HT-29 (cell line): ENCODE measurements at regions not wholly inside any gene's neighbourhood (a gene's known extent, or its start where the extent isn't known, plus 50 kb on each side); places are given as distances from the start of the nearest gene placed in this dataset.
A peak's percentile ranks its signal among the peaks of the same experiment; 100 is the strongest.

Source experiments
- DNase-seq: peaks from one replicate; pipeline ENCODE4 v3.0.0-alpha.2; 2015; ENCODE audit warnings: low spot score

DNA sequence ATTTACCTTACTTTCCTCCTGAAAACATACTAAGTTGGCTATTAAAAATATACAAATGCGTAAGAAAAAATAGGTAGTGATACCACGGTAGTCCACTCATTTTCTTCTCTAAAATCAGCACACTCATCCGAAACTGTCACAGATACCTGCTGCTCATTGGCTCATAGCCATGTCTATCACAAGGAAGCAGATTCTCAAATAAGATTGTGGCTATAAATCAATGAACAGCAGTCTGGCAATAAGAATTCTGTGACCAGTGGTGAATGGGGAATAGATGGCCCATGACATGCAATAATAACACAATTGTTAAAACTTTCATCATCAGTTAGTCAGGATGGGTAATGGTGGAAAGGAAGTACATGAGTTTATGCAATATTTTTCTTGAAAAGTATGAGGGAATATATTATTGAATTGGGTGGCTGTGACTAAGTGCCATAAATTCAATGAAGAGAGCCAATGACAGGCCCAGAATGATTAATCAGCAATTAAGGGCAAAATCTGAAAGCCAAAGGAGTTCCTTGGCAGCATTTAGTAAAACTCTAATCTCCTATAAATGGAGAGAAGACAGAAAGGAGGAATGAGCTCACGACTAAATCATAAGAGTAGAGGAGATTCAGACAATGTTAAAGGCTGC lies 202.3 kb upstream of the NEIL3 start:
- DNase-seq: no peak

DNA sequence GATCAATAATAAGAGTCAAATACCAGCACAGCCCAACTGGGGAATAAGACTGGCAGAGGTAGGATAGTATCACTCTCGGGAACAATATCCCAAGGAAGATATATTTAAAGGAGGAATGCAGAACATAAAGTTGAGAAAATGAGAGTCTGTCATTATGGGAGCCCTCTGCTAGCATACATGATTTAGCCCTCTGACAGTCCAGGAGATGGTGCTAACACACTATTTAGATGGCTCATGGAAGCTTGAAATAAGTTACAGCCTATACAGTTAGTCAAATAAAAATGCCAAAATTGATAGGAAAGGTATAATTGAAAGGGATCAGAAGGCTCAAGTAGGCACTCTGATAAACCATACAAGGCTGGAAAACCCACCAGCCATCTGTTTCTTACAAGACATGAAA lies 201.0 kb upstream of the NEIL3 start:
- DNase-seq: no peak

GRCh38 chr4:177109769-177110168 lies 199.9 kb upstream of the NEIL3 start:
- no peak for DNase-seq

GRCh38 chr4:177116161-177116560 lies 193.5 kb upstream of the NEIL3 start:
- no peak for DNase-seq

GRCh38 chr4:177117256-177117655 lies 192.4 kb upstream of the NEIL3 start:
- no peak for DNase-seq

DNA sequence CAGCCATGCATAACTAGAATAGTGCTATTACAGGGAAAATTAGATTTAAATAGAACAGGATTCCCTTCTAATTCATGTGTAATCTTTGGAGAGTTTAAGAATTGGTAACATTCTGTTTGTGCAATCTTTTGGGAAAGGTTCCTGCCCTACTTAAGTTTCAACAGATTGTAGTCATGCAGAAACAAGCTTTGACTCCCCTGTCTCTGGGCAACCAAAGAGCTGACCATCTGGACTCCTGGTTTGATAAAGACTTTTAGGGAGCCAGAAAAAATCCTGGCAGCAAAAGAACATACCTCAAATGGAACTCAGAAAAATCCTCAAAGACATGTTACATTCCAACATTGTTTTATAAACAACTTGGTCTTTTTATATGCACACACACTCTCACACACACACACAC lies 191.1 kb upstream of the NEIL3 start:
- no peak for DNase-seq

DNA sequence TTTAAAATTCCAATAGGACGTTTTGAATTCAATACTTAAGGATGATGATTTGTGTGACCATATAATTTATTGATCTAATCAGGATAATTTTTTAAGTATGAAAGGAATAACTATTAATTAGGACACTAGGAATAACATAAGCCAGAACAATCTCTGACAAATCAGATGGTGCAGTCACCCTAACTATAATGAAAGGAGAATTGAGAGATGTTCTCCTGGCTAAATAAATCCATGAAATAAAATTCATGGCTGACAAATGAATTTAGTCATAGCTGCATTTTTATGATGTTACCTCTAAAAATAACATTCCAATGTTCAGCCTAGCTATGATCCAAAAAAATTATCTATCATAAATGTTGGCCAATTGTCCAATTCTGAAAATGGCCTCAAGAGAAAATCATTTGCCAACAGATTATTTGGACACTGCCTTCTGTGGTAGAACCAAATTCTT lies 190.6 kb upstream of the NEIL3 start:
- no peak for DNase-seq

- no peak for DNase-seq
These were observed 190.0 kb upstream of the NEIL3 start for GRCh38 chr4:177119691-177120090.

DNA sequence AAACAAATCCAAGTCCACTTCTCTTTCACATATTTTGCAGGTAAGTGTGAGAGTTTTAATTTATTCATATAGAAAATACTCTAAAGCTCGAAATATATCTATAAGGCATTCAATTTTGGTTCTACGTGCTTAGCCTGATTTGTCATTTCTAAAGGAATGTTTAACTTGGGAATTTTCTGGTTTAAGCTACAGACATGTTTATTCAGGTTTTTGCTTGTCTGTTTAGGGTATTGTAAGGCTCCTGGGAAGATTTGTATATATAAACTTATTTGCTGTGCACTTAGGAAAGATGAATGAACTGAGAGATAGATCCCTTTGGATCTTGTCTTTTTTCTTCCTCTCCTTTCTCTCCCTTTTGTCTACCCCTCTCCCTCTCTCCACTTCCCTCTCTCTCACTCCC lies 185.9 kb upstream of the NEIL3 start:
- DNase-seq: no peak

DNA sequence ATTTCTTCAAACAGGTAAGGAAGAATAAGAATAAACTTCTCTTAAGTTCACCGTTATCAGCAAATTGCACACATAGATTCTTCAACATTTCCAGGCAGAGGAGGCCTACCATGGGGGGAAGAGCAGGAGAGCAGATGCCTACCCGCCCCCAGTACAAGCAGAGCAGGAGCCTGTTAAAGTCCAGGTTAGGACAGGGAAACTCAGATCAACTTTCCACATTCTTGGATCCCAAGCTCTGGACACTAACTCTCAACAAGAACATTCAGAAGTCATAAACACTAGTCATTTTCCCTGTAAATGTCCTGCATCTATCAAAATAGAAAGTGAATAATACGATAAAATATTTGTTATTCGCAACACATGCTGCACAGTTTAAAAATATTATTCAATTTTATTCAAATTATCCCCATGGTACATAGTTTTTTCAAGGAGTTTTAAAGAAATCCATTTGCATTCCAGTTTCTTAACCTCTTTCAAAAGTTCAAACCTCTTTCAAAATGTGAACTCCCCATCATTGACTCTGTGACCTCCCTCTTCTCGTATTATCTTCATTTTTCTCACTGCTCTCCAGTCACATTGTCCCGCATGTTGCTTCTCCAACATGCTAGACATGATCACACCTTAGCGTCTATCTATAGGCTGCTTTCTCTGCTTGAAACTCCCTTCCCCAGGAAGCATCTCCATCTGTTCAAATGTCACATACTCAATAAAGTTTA lies 185.2 kb upstream of the NEIL3 start:
- DNase-seq: no peak

GRCh38 chr4:177125656-177126055 lies 184.0 kb upstream of the NEIL3 start:
- DNase-seq: no peak

- DNase-seq: no peak
These were observed 182.0 kb upstream of the NEIL3 start for GRCh38 chr4:177127658-177128057.

GRCh38 chr4:177128306-177128705 lies 181.4 kb upstream of the NEIL3 start:
- DNase-seq: peak; percentile 25

GRCh38 chr4:177131736-177132135 lies 177.9 kb upstream of the NEIL3 start:
- no peak for DNase-seq

- DNase-seq: no peak
These were observed 162.0 kb upstream of the NEIL3 start for GRCh38 chr4:177147668-177148067.

GRCh38 chr4:177155454-177155853 lies 154.2 kb upstream of the NEIL3 start:
- DNase-seq: no peak

- no peak for DNase-seq
These were observed 150.1 kb upstream of the NEIL3 start for GRCh38 chr4:177159600-177159999.

DNA sequence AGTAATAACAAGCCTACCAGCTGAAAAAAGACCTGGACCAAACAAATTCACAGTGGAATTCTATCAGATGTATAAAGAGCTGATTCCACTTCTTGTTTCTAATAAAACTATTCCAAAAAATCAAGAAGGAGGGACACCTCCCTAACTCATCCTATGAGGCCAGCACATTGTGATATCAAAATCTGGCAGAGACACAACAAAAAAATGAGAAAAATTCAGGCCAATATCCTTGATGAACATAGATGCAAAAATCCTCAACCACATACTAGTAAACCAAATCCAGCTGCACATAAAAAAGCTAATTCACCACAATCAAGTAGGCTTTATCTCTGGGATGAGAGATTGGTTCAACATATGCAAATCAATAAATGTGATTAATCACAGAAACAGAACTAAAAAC lies 147.9 kb upstream of the NEIL3 start:
- DNase-seq: no peak

DNA sequence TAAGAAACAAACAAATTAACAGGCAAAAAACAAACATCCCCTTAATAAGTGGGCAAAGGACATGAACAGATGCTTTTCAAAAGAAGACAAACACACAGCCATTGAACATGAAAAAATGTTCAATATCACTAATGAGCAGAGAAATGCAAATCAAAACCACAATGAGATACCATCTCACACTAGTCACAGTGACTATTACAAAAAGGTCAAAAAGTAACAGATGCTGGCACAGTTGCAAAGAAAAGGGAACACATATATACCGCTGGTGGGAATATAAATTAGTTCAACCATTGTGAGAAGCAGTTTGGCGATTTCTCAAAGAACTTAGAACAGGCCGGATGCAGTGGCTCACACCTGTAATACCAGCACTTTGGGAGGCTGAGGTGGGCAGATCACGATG lies 146.1 kb upstream of the NEIL3 start:
- DNase-seq: no peak

DNA sequence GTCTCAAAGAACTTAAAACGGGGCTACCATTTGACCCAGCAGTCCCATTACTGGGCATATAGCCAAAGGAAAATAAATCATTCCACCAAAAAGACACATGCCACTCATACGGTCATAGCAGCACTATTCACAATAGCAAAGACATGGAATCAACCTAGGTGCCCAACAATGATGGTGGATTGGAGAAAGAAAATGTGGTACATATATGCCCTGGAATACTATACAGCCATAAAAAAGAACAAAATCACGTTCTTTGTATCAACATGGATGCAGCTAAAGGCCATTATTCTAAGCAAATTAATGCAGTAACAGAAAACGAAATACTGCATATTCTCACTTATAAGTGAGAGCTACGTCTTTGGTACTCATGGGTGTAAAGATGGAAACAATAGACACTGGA lies 138.1 kb upstream of the NEIL3 start:
- DNase-seq: no peak

DNA sequence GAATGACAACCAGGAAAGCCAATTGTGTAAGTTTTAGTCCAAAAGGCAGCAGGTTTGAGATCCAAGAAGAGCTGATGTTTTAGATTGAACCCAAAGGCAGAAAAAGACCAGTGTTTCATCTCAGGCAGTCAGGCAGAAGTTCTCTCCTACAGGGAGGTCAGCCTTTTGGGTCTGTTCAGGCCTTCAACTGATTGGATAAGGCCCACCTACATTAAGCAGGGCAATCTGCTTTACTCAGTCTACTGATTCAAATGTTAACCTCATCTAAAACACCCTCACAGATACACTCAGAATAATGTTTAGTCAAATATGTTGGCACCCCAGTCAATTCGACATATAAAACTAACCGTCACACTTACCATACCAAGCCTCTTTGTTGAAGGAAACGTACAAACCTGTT lies 134.2 kb upstream of the NEIL3 start:
- no peak for DNase-seq

DNA sequence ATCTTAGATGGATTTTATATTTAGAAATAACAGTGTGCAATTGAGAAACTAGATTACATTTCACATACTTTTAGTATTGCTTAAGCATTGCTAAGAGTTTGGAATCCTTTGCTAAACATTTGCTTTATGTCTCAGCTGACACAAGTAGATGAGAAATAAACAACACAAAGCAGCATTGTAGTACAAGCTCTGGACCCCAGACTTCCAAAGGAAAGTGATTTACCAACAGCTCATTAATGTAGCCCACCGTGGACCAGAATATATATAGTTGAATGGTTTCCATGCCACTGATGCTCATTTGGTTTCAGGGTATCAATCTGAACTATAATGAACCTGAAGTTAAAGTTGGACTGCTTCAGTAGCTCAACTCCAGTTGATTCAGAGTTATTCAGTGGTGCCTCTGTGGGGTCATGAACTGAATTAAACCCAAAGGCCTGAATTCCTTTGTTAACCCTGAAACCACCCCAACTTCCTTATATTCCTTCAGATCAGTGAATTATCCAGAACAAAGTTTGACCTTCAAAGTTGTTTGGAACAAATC lies 132.1 kb upstream of the NEIL3 start:
- no peak for DNase-seq

GRCh38 chr4:177178246-177178645 lies 131.4 kb upstream of the NEIL3 start:
- no peak for DNase-seq
